Brain microvascular endothelial cell (primary cell): ENCODE measurements at regions not wholly inside any gene's neighbourhood (a gene's known extent, or its start where the extent isn't known, plus 50 kb on each side); places are given as distances from the start of the nearest gene placed in this dataset.

ENCODE experiments used
- DNase-seq: peaks from one replicate; pipeline ENCODE4 v3.0.0-alpha.2; 2020
- H3K27ac ChIP-seq: fragments of 250-450 bp; sonication (Bioruptor Pico); 2 replicates; pipeline ENCODE4 v1.5.1; 2020; ENCODE audit warnings: mild to moderate bottlenecking, moderate library complexity
- H3K27me3 ChIP-seq: fragments of 250-450 bp; sonication (Bioruptor Pico); replicated peaks from 2 replicates; pipeline ENCODE4 v1.5.1; 2020; ENCODE audit warnings: mild to moderate bottlenecking
- H3K36me3 ChIP-seq: fragments of 250-450 bp; sonication (Bioruptor Pico); replicated peaks from 2 replicates; pipeline ENCODE4 v1.5.1; 2020; ENCODE audit warnings: mild to moderate bottlenecking
- H3K4me3 ChIP-seq: 2 replicates; pipeline ENCODE4 v1.5.1; 2011; ENCODE audit warnings: low read depth, mild to moderate bottlenecking, control low read depth, low read length, moderate library complexity
- in situ Hi-C: cut with HindIII; loops from 2 replicates; pipeline ENCODE4 v1.10.0; 2017; ENCODE audit warnings: low sequenced_read_pairs, low pct_ligation_motif_present
- TF ChIP-seq, protein P1 (sequence below): IDR thresholded peaks from 2 replicates; pipeline ENCODE4 v1.5.1; 2011; ENCODE audit warnings: low read depth, mild to moderate bottlenecking, moderate library complexity, low read length, control low read depth, inconsistent platforms; ENCODE audit errors: missing control alignments

DNA sequence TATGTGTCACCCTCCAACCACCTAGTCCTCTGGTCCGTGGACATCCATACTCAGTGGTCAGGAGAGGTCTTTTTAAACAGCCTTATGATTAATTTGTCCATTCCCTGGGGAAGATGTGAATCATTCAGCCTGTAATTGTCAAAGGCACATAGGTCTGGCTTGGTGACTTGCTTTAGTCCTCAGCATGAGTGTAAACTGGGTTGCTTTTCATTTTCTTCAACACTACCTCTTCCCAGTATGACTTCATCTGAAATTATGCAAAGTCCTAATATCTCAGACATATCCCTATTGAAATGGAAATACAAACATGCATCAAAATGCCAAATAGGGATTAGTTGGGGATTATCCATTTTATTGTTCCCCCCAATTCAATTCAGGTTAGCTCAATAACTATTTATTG lies 208.3 kb upstream of the AMOT start:
- no peak overlapping the region for H3K27ac ChIP-seq
- no peaks in the 10 kb centered on the region for H3K36me3 ChIP-seq
- no peak overlapping the region for H3K4me3 ChIP-seq
- in situ Hi-C loops, result no loop called here
- DNase-seq, result no peak
- H3K27me3 ChIP-seq, result no peaks in the 10 kb centered on the region
- TF ChIP-seq, protein P1, sequence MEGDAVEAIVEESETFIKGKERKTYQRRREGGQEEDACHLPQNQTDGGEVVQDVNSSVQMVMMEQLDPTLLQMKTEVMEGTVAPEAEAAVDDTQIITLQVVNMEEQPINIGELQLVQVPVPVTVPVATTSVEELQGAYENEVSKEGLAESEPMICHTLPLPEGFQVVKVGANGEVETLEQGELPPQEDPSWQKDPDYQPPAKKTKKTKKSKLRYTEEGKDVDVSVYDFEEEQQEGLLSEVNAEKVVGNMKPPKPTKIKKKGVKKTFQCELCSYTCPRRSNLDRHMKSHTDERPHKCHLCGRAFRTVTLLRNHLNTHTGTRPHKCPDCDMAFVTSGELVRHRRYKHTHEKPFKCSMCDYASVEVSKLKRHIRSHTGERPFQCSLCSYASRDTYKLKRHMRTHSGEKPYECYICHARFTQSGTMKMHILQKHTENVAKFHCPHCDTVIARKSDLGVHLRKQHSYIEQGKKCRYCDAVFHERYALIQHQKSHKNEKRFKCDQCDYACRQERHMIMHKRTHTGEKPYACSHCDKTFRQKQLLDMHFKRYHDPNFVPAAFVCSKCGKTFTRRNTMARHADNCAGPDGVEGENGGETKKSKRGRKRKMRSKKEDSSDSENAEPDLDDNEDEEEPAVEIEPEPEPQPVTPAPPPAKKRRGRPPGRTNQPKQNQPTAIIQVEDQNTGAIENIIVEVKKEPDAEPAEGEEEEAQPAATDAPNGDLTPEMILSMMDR, result no peak

DNA sequence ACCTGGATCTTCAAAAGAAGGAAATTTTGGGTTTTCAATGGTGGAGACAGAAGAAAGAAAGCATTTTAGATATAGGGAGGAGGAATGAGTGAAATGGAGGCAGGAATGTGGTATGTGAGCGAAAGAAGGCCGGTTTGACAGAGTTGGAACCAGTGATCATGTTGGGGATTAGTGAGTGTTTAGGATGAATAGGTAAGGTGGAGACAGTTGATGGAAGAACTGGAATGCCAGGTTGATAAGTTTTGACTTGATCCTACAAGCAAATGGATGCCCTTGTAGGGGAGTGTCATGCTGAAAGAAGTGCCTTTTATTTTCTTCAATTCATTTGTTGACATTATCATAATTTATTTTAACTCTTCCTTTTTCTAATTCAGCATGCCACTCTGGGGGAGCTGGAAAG lies 207.8 kb upstream of the AMOT start:
- Histone ChIP-seq H3K27ac (no peak overlapping the region), H3K27me3 (no peaks in the 10 kb centered on the region), H3K36me3 (no peaks in the 10 kb centered on the region), H3K4me3 (no peak overlapping the region)
- in situ Hi-C loops, result no loop called here
- DNase-seq, result no peak
- TF ChIP-seq, protein P1, result no peak

DNA sequence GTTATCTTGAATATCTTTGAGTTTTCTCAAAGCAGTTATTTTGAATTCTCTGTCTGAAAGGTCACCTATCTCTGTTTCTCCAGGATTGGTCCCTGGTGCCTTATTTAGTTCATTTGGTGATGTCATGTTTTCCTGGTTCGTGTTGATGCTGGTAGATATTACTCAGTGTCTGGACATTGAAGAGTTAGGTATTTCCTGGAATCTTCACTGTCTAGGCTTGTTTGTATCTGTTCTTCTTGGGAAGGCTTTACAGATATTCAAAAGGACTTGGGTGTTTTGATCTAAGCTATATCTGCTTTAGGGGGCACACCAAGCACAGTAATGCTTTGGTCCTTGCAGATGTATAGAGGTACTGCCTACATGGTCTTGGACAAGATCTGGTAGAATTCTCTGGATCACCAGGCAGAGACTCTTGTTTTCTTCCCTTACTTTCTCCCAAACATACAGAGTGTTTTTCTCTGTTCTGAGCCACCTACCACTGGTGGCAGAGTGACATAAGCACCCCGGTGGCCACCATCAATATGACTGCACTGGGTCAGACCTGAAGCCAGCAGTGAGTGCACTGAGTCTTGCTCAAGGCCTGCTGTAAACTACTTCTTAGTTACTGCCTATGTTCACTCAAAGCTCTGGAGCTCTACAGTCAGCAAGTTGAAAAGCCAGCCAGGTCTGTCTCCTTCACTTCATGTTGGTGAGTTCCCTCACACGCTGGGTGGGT lies 193.5 kb upstream of the AMOT start:
- TF ChIP-seq, protein P1, result no peak
- Histone ChIP-seq H3K27ac (no peak overlapping the region), H3K4me3 (no peak overlapping the region), H3K27me3 (no peaks in the 10 kb centered on the region), H3K36me3 (no peaks in the 10 kb centered on the region)
- in situ Hi-C loops, result no loop called here
- no peak for DNase-seq

DNA sequence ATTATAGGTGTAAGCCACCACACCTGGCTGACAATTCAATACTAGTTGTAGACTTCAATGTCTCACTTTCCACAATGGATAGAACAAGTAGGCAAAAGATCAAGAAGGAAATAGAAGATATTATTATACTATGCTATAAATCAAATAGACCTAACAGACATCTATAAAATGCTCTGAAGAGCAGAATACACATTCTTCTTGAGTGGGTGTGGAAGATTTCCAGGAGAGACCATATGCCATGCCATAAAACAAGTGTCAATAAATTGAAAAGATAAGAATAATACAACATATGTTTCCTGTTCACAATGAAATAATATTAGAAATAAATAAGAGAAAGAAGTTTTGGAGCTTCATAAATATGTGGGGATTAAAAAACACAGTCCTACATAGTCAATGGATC lies 179.3 kb upstream of the AMOT start:
- DNase-seq, result no peak
- TF ChIP-seq, protein P1, result no peak
- H3K27ac ChIP-seq, result no peak overlapping the region
- no peaks in the 10 kb centered on the region for H3K27me3 ChIP-seq
- H3K4me3 ChIP-seq, result no peak overlapping the region
- H3K36me3 ChIP-seq, result no peaks in the 10 kb centered on the region
- in situ Hi-C loops, result no loop called here

DNA sequence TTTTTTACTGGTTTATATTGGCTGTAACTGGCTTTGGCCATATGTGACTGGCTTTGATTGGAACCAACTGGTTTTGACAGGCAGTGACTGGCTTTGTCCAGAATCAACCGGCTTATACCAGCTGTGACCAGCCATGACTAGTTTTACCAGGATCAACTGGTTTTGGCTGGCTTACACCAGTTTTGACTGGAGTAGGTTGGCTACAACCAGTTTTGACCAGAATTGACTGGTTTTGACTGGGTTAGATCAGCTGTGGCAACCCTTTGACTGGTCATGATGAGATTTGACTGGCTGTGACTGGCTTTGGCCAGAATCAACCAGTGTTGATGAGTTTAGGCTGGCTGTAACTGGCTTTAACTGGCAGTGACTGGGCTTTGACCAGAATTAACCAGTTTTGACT lies 169.2 kb upstream of the AMOT start:
- in situ Hi-C loops, result no loop called here
- TF ChIP-seq, protein P1, result no peak

DNA sequence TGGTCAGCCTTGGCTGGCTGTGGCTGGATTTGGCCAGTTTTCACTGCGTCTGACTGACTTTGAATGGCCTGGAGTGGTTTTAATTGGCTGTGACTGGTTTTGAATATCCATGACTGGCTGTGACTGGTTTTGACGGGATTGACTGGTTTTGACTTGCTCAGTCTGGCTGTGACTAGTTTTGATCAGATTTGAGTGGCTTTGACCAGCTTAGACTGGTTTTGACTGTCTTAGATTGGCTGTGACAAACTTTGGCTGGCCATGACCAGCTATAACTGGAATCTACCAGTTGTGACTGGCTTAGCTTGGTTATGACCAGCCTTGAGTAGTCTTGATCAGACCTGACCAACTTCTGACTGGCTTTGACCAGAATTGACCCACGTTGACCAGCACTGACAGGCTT lies 168.4 kb upstream of the AMOT start:
- Histone ChIP-seq H3K27me3 (no peaks in the 10 kb centered on the region), H3K36me3 (no peaks in the 10 kb centered on the region), H3K4me3 (no peak overlapping the region), H3K27ac (no peak overlapping the region)
- DNase-seq, result no peak
- in situ Hi-C loops, result no loop called here
- TF ChIP-seq, protein P1, result no peak

More for the DNA sequence above, 169.2 kb upstream of the AMOT start:
- no peak for DNase-seq
- Histone ChIP-seq H3K27ac (no peak overlapping the region), H3K4me3 (no peak overlapping the region), H3K27me3 (no peaks in the 10 kb centered on the region), H3K36me3 (no peaks in the 10 kb centered on the region)
